GM12878 (cell line): ENCODE measurements at regions not wholly inside any gene's neighbourhood (a gene's known extent, or its start where the extent isn't known, plus 50 kb on each side); places are given as distances from the start of the nearest gene placed in this dataset.

ENCODE experiments used
- ATAC-seq: fragments of 200-7000 bp; cut with Tn5 transposase; 3 replicates; pipeline ENCODE4 v1.9.1; 2020; ENCODE audit warnings: mild to moderate bottlenecking, moderate library complexity
- BruUV-seq: library from RNA; stranded (reverse); fragments of 400-500 nt; replicated peaks from 2 replicates; lab custom pipeline; 2021; lab: Mats Ljungman, UMichigan
- CTCF ChIA-PET: fragments of 300-600 bp; sonication (Branson Sonifier 250); formaldehyde crosslinking; extraction: SDS; loops from one replicate; lab custom pipeline; 2021; ENCODE audit warnings: inconsistent platforms; lab: Yijun Ruan, JAX
- POLR2A ChIA-PET: fragments of 350-600 bp; formaldehyde crosslinking; extraction: SDS; loops from one replicate; lab custom pipeline; 2021; ENCODE audit warnings: inconsistent platforms; lab: Charles Lee
- RAD21 ChIA-PET: fragments of 300-600 bp; sonication (Branson Sonifier 250); formaldehyde crosslinking; loops from one replicate; lab custom pipeline; 2023; ENCODE audit warnings: antibody characterized with exemption; ENCODE audit not compliant: unreplicated experiment; lab: Charles Lee
- SMC1A ChIA-PET: fragments of 300-600 bp; sonication (Branson Sonifier 250); formaldehyde crosslinking; loops from one replicate; lab custom pipeline; 2023; ENCODE audit not compliant: unreplicated experiment, uncharacterized antibody; lab: Charles Lee
- DNase-seq: peaks from one replicate; pipeline ENCODE4 v3.0.0-alpha.2; 2011; ENCODE audit warnings: low read depth, low spot score
- FAIRE-seq: peaks from 3 replicates; lab custom pipeline; 2011; peaks lifted over from hg19 to GRCh38; lab: Jason Lieb, UNC
- H2AFZ ChIP-seq: 2 replicates; pipeline ENCODE4 v1.6.0; 2011; ENCODE audit warnings: low read depth, low read length, control low read depth; ENCODE audit not compliant: control insufficient read depth
- H3K27ac ChIP-seq: 2 replicates; pipeline ENCODE4 v1.5.1; 2011; ENCODE audit warnings: control low read depth; ENCODE audit not compliant: control insufficient read depth, insufficient read depth
- H3K27me3 ChIP-seq, 2 experiments: replicated peaks in 1 of 2; 2 replicates each; pipeline versions ENCODE4 v1.6.0 to v1.6.1; 2011; ENCODE audit warnings: low read length in 1 of 2; ENCODE audit not compliant: control insufficient read depth in 2 of 2, insufficient read depth in 2 of 2
- H3K36me3 ChIP-seq, 2 experiments: 2 replicates each; pipeline ENCODE4 v1.5.1; 2011; ENCODE audit warnings: low read length in 1 of 2; ENCODE audit not compliant: control insufficient read depth in 2 of 2, insufficient read depth in 2 of 2
- H3K4me1 ChIP-seq: 2 replicates; pipeline ENCODE4 v1.6.1; 2011; ENCODE audit warnings: mild to moderate bottlenecking, low read length, moderate library complexity, mixed read lengths; ENCODE audit not compliant: control insufficient read depth, insufficient read depth
- H3K4me2 ChIP-seq: 2 replicates; pipeline ENCODE4 v1.6.0; 2011; ENCODE audit warnings: control low read depth; ENCODE audit not compliant: control insufficient read depth, insufficient read depth
- H3K4me3 ChIP-seq: fragments of 200-600 bp; sonication (generic); 2 replicates; pipeline ENCODE4 v1.5.1; 2016
- H3K79me2 ChIP-seq: 2 replicates; pipeline ENCODE4 v1.6.0; 2011; ENCODE audit warnings: low read length; ENCODE audit not compliant: control insufficient read depth, insufficient read depth
- H3K9ac ChIP-seq: 2 replicates; pipeline ENCODE4 v1.8.0; 2011; ENCODE audit warnings: low read length, control low read depth, mixed read lengths; ENCODE audit not compliant: control insufficient read depth, insufficient read depth
- H3K9me3 ChIP-seq: replicated peaks from 3 replicates; pipeline ENCODE4 v1.5.1; 2011; ENCODE audit warnings: mild to moderate bottlenecking, low read length; ENCODE audit not compliant: control insufficient read depth, insufficient read depth
- H4K20me1 ChIP-seq: 2 replicates; pipeline ENCODE4 v1.6.0; 2011; ENCODE audit not compliant: control insufficient read depth, insufficient read depth
- ATF7 ChIP-seq: fragments of 450-650 bp; IDR thresholded peaks from 2 replicates; pipeline ENCODE4 v1.6.1; 2016; ENCODE audit warnings: low read depth, mild to moderate bottlenecking
- BCL11A ChIP-seq: IDR thresholded peaks from 2 replicates; pipeline ENCODE4 v1.6.1; 2011; ENCODE audit warnings: low read depth, low read length
- CBFB ChIP-seq: IDR thresholded peaks from 2 replicates; pipeline ENCODE4 v1.6.1; 2016; ENCODE audit warnings: antibody characterized with exemption, low read depth
- E2F4 ChIP-seq: IDR thresholded peaks from 2 replicates; pipeline ENCODE4 v1.6.1; 2012; ENCODE audit warnings: low read depth, low read length, improper control_type of control experiment
- ELK1 ChIP-seq: IDR thresholded peaks from 2 replicates; pipeline ENCODE4 v1.6.1; 2012; ENCODE audit warnings: low read depth, low read length, improper control_type of control experiment
- EP300 ChIP-seq, 2 experiments: fragments of 150-350 bp in 1 of 2; IDR thresholded peaks; 2 replicates each; pipeline ENCODE4 v1.6.1; 2011 to 2012; ENCODE audit warnings: low read depth in 2 of 2, low read length in 2 of 2, borderline replicate concordance in 1 of 2, improper control_type of control experiment in 1 of 2, inconsistent platforms in 1 of 2; ENCODE audit not compliant: control insufficient read depth in 1 of 2
- EZH2 ChIP-seq: IDR thresholded peaks from 2 replicates; pipeline ENCODE4 v1.6.1; 2012; ENCODE audit warnings: low read depth, mild to moderate bottlenecking, control low read depth, inconsistent platforms, low read length, borderline replicate concordance; ENCODE audit not compliant: control insufficient read depth
- IRF3 ChIP-seq: fragments of 450-650 bp; IDR thresholded peaks from 2 replicates; pipeline ENCODE4 v1.6.1; 2014; ENCODE audit warnings: mild to moderate bottlenecking
- MEF2A ChIP-seq: IDR thresholded peaks from 2 replicates; pipeline ENCODE4 v1.6.1; 2011; ENCODE audit warnings: low read depth, mild to moderate bottlenecking, low read length, moderate library complexity; ENCODE audit not compliant: insufficient read depth
- NBN ChIP-seq: fragments of 450-650 bp; IDR thresholded peaks from 2 replicates; pipeline ENCODE4 v1.6.1; 2016
- NR2C2 ChIP-seq: IDR thresholded peaks from 2 replicates; pipeline ENCODE4 v1.6.1; 2011; ENCODE audit warnings: borderline replicate concordance, low read depth; ENCODE audit not compliant: control insufficient read depth, insufficient read length
- NR2F1 ChIP-seq: fragments of 450-650 bp; conservative IDR thresholded peaks from 2 replicates; pipeline ENCODE4 v1.6.1; 2017; ENCODE audit warnings: mild to moderate bottlenecking
- PAX5 ChIP-seq: IDR thresholded peaks from 2 replicates; pipeline ENCODE4 v1.6.1; 2011; ENCODE audit warnings: low read depth, low read length, borderline replicate concordance
- POLR2A ChIP-seq: IDR thresholded peaks from 2 replicates; pipeline ENCODE4 v1.6.1; 2011; ENCODE audit warnings: low read depth, mild to moderate bottlenecking, low read length
- RAD51 ChIP-seq: fragments of 450-650 bp; IDR thresholded peaks from 2 replicates; pipeline ENCODE4 v1.6.1; 2016; ENCODE audit warnings: moderate library complexity, mild to moderate bottlenecking, inconsistent platforms
- SMC3 ChIP-seq: IDR thresholded peaks from 2 replicates; pipeline ENCODE4 v1.6.1; 2011; ENCODE audit warnings: low read length, improper control_type of control experiment, borderline replicate concordance
- SRF ChIP-seq, 2 experiments: IDR thresholded peaks; 2 replicates each; pipeline ENCODE4 v1.6.1; 2011; ENCODE audit warnings: low read depth in 2 of 2, low read length in 2 of 2, mild to moderate bottlenecking in 1 of 2, moderate library complexity in 1 of 2
- STAT1 ChIP-seq: fragments of 450-650 bp; conservative IDR thresholded peaks from 2 replicates; pipeline ENCODE4 v1.6.1; 2014; ENCODE audit warnings: antibody characterized with exemption, mild to moderate bottlenecking
- SUZ12 ChIP-seq: fragments of 200-600 bp; sonication (generic); IDR thresholded peaks from one replicate; pipeline ENCODE4 v1.6.1; 2018; ENCODE audit warnings: antibody characterized with exemption, mild to moderate bottlenecking; ENCODE audit not compliant: unreplicated experiment
- TARDBP ChIP-seq: IDR thresholded peaks from 2 replicates; pipeline ENCODE4 v1.6.1; 2016; ENCODE audit warnings: borderline replicate concordance
- ZSCAN29 ChIP-seq: fragments of 450-650 bp; IDR thresholded peaks from 2 replicates; pipeline ENCODE4 v1.6.1; 2017; ENCODE audit warnings: mild to moderate bottlenecking, moderate library complexity
- WGBS: methylation state at CpG from one replicate; pipeline ENCODE4 v1.1.6; 2016; ENCODE audit warnings: low lambda C conversion rate; ENCODE audit not compliant: insufficient replicate concordance, insufficient coverage; ENCODE audit errors: missing lambda C conversion rate; 5-methylcytosine and 5-hydroxymethylcytosine counted together
- in situ Hi-C: fragments of 300-500 bp; cut with MboI; formaldehyde crosslinking; loops from 9 replicates; pipeline ENCODE4 v1.14.3; 2018; ENCODE audit warnings: mixed read lengths
- intact Hi-C: fragments of 100-400 bp; cut with micrococcal nuclease; formaldehyde crosslinking; loops from one replicate; pipeline ENCODE4 v1.14.2; 2022; ENCODE audit not compliant: unreplicated experiment

GRCh38 chr7:49091089-49091488 lies 166.7 kb downstream of the CDC14C start (continued):
- no peak for TF ChIP-seq NR2F1
- no peak for TF ChIP-seq RAD51
- TF ChIP-seq POLR2A, result no peak

- ChIA-PET RAD21 (no interaction called here), SMC1A (no interaction called here), CTCF (no interaction called here), POLR2A (no interaction called here)
- Histone ChIP-seq H2AFZ (no peak overlapping the region), H4K20me1 (no peaks in the 10 kb centered on the region), H3K4me1 (no peaks in the 10 kb centered on the region), H3K9me3 (no peaks in the 10 kb centered on the region), H3K9ac (no peak overlapping the region), H3K79me2 (no peaks in the 10 kb centered on the region), H3K4me2 (no peak overlapping the region), H3K4me3 (no peak overlapping the region), H3K27me3 (no peaks in the 10 kb centered on the region), H3K36me3 (no peaks in the 10 kb centered on the region), H3K27ac (no peak overlapping the region)
- FAIRE-seq, result no peak
- ATAC-seq, result peak; percentile 22; the same call in 1 of the 3 replicates
- intact Hi-C loops (no loop called here), in situ Hi-C loops (no loop called here)
- 18% methylated on average over 2 of the region's 2 CpGs for WGBS
- DNase-seq, result no peak
- BruUV-seq, result no TSS peak
- TF ChIP-seq SRF (IDR thresholded peaks at IDR 0.05; ENCODE audit: low read depth in 2 of 2, low read length in 2 of 2), result no peak
- no peak for TF ChIP-seq BCL11A
- TF ChIP-seq MEF2A, result no peak
- no peak for TF ChIP-seq TARDBP
- no peak for TF ChIP-seq NR2F1
- no peak for TF ChIP-seq CBFB
- TF ChIP-seq EP300 (IDR thresholded peaks at IDR 0.05; ENCODE audit: borderline replicate concordance in 1 of 2, control insufficient read depth in 1 of 2, low read depth in 2 of 2, low read length in 2 of 2), result no peak
- TF ChIP-seq ELK1, result no peak
- no peak for TF ChIP-seq NR2C2
- no peak for TF ChIP-seq STAT1
- no peak for TF ChIP-seq NBN
- no peak for TF ChIP-seq SUZ12
- no peak for TF ChIP-seq SMC3
- no peak for TF ChIP-seq IRF3
- no peak for TF ChIP-seq ZSCAN29
- TF ChIP-seq EZH2, result no peak
- no peak for TF ChIP-seq E2F4
- no peak for TF ChIP-seq PAX5
- TF ChIP-seq ATF7, result no peak
Observed at GRCh38 chr7:49091519-49091918, 167.2 kb downstream of the CDC14C start.
